ENCODE measurements at regions not wholly inside any gene's neighbourhood (a gene's known extent, or its start where the extent isn't known, plus 50 kb on each side); places are given as distances from the start of the nearest gene placed in this dataset.

DNA sequence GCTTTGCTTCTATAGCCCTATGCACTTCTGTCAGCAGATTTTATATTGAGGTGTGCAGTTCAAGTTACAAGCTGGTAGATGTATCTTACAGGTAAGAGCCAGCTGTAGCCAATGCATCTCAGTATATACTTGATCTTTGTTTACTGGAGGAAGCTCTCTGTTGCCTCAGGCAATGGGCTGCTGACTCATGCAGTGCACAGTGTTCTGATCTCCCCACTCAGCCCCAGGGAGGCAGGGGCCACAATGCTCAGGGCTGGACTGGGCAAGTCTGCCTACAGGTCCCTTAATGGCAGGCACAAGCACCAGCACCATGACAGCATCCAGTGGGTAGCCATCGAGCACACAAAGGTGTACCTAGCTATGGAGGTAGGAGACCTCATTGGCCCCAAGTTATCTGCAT lies 178.8 kb upstream of the CDH10 start:
- TF ChIP-seq, protein P1, sequence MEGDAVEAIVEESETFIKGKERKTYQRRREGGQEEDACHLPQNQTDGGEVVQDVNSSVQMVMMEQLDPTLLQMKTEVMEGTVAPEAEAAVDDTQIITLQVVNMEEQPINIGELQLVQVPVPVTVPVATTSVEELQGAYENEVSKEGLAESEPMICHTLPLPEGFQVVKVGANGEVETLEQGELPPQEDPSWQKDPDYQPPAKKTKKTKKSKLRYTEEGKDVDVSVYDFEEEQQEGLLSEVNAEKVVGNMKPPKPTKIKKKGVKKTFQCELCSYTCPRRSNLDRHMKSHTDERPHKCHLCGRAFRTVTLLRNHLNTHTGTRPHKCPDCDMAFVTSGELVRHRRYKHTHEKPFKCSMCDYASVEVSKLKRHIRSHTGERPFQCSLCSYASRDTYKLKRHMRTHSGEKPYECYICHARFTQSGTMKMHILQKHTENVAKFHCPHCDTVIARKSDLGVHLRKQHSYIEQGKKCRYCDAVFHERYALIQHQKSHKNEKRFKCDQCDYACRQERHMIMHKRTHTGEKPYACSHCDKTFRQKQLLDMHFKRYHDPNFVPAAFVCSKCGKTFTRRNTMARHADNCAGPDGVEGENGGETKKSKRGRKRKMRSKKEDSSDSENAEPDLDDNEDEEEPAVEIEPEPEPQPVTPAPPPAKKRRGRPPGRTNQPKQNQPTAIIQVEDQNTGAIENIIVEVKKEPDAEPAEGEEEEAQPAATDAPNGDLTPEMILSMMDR (IDR thresholded peaks at IDR 0.05): no peak
- TF ChIP-seq POLR2A (IDR thresholded peaks at IDR 0.05): no peak

Data from lower leg skin (tissue), 3 donors.